ENCODE measurements at regions not wholly inside any gene's neighbourhood (a gene's known extent, or its start where the extent isn't known, plus 50 kb on each side); places are given as distances from the start of the nearest gene placed in this dataset.

- no peak for TF ChIP-seq CTCF (IDR thresholded peaks at IDR 0.05)
- Mint-ChIP-seq H3K4me3 (no peak overlapping the region), H3K4me1 (ENCODE audit: low read depth) (no peaks in the 10 kb centered on the region), H3K27ac (no peak overlapping the region), H3K27me3 (ENCODE audit: insufficient read depth) (no peaks in the 10 kb centered on the region), H3K9me3 (no peaks in the 10 kb centered on the region), H3K36me3 (ENCODE audit: low read depth) (no peaks in the 10 kb centered on the region)
- DNase-seq = no peak
These were observed 260.0 kb downstream of the GLUD2 start for GRCh38 chrX:121307449-121307848.

- H3K36me3 Mint-ChIP-seq (ENCODE audit: low read depth) = no peaks in the 10 kb centered on the region
- H3K27me3 Mint-ChIP-seq (ENCODE audit: insufficient read depth) = no peaks in the 10 kb centered on the region
- H3K4me3 Mint-ChIP-seq = no peak overlapping the region
- TF ChIP-seq CTCF (IDR thresholded peaks at IDR 0.05) = peak; percentile 58
- no peaks in the 10 kb centered on the region for H3K9me3 Mint-ChIP-seq
- no peaks in the 10 kb centered on the region for H3K4me1 Mint-ChIP-seq (ENCODE audit: low read depth)
- H3K27ac Mint-ChIP-seq = 0 out of 2 replicates have a peak overlapping the region, but pooled peaks have one; percentile 42
- DNase-seq = peak; percentile 17
These were observed 260.9 kb downstream of the GLUD2 start for GRCh38 chrX:121308276-121308805.

GRCh38 chrX:121310820-121311219 lies 263.4 kb downstream of the GLUD2 start:
- no peak overlapping the region for H3K4me3 Mint-ChIP-seq
- no peak overlapping the region for H3K27ac Mint-ChIP-seq
- no peak for TF ChIP-seq CTCF (IDR thresholded peaks at IDR 0.05)
- no peaks in the 10 kb centered on the region for H3K4me1 Mint-ChIP-seq (ENCODE audit: low read depth)
- DNase-seq = no peak
- no peaks in the 10 kb centered on the region for H3K27me3 Mint-ChIP-seq (ENCODE audit: insufficient read depth)
- no peaks in the 10 kb centered on the region for H3K36me3 Mint-ChIP-seq (ENCODE audit: low read depth)
- no peaks in the 10 kb centered on the region for H3K9me3 Mint-ChIP-seq

- Mint-ChIP-seq H3K27ac (no peak overlapping the region), H3K36me3 (ENCODE audit: low read depth) (no peaks in the 10 kb centered on the region), H3K4me1 (ENCODE audit: low read depth) (no peaks in the 10 kb centered on the region), H3K9me3 (no peaks in the 10 kb centered on the region; the same call in 1 of the 2 replicates), H3K27me3 (ENCODE audit: insufficient read depth) (no peaks in the 10 kb centered on the region), H3K4me3 (no peak overlapping the region)
- DNase-seq = no peak
- no peak for TF ChIP-seq CTCF (IDR thresholded peaks at IDR 0.05)
These were observed 273.0 kb downstream of the GLUD2 start for GRCh38 chrX:121320441-121320840.

- no peaks in the 10 kb centered on the region for H3K36me3 Mint-ChIP-seq (ENCODE audit: low read depth)
- no peaks in the 10 kb centered on the region; the same call in 1 of the 2 replicates for H3K9me3 Mint-ChIP-seq
- peak; percentile 59 for TF ChIP-seq CTCF (IDR thresholded peaks at IDR 0.05)
- no peak overlapping the region for H3K4me3 Mint-ChIP-seq
- no peaks in the 10 kb centered on the region for H3K27me3 Mint-ChIP-seq (ENCODE audit: insufficient read depth)
- H3K4me1 Mint-ChIP-seq (ENCODE audit: low read depth) = no peaks in the 10 kb centered on the region
- DNase-seq = no peak
- no peak overlapping the region for H3K27ac Mint-ChIP-seq
These were observed 274.7 kb downstream of the GLUD2 start for GRCh38 chrX:121322159-121322558.

- TF ChIP-seq CTCF (IDR thresholded peaks at IDR 0.05) = no peak
- Mint-ChIP-seq H3K9me3 (no peaks in the 10 kb centered on the region; the same call in 1 of the 2 replicates), H3K27me3 (ENCODE audit: insufficient read depth) (no peaks in the 10 kb centered on the region), H3K4me1 (ENCODE audit: low read depth) (no peaks in the 10 kb centered on the region), H3K4me3 (no peak overlapping the region), H3K36me3 (ENCODE audit: low read depth) (no peaks in the 10 kb centered on the region), H3K27ac (no peak overlapping the region)
- no peak for DNase-seq
These were observed 275.9 kb downstream of the GLUD2 start for GRCh38 chrX:121323337-121323736.
